Stimulated activated naive CD8-positive, alpha-beta T cell treated with anti-CD3 and anti-CD28 coated beads, Interleukin-15, amount 100 ng/mL, for 72 hours (primary cell): ENCODE measurements at regions not wholly inside any gene's neighbourhood (a gene's known extent, or its start where the extent isn't known, plus 50 kb on each side); places are given as distances from the start of the nearest gene placed in this dataset.

Source experiments
- ATAC-seq: fragments of 150-1000 bp; cut with Tn5 transposase; 2 replicates; pipeline ENCODE4 v1.10.0; 2021; ENCODE audit warnings: mild to moderate bottlenecking, moderate library complexity
- DNase-seq, 2 donors: peaks; one replicate each; pipeline ENCODE4 v3.0.0; 2021 to 2022
- H3K27ac Mint-ChIP-seq, 2 donors: one replicate each; pipeline ENCODE4 v1.8.0; 2022; ENCODE audit warnings: mild to moderate bottlenecking in 2 of 2, mixed read lengths in 2 of 2, moderate library complexity in 2 of 2
- H3K27me3 Mint-ChIP-seq: one replicate; pipeline ENCODE4 v1.8.0; 2022; ENCODE audit warnings: mixed read lengths
- H3K4me1 Mint-ChIP-seq: one replicate; pipeline ENCODE4 v1.8.0; 2022; ENCODE audit warnings: mild to moderate bottlenecking, mixed read lengths
- H3K4me3 Mint-ChIP-seq, 2 donors: one replicate each; pipeline ENCODE4 v1.8.0; 2022; ENCODE audit warnings: mild to moderate bottlenecking in 2 of 2, mixed read lengths in 2 of 2, moderate library complexity in 1 of 2
- H3K9me3 Mint-ChIP-seq, 2 donors: one replicate each; pipeline ENCODE4 v1.8.0; 2022; ENCODE audit warnings: mixed read lengths in 2 of 2

DNA sequence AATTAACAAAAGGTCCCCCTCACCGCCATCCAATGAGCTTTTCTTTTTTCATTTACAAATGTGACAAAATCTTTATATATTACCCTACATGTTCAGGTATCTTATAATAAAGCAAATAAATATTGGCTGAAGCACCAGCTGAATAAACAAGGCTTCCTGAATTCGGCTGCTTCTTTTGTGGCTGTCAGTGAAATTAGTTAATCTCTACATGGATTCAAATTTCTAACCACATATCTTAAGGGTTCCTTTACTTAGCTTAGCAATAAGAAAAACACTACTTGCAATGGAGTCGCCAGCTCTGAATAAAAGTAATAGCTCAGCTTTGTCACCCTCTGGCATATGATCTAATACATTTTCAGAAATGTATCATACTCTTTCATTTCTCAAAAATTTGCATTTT lies 104.3 kb downstream of the CCNA1 start:
- ATAC-seq, result no peak
- H3K4me3 Mint-ChIP-seq, result no peak overlapping the region
- H3K27ac Mint-ChIP-seq, result no peak overlapping the region
- peaks cover 6 to 17% of the 10 kb centered on the region in 2 donors for H3K9me3 Mint-ChIP-seq
- no peak for DNase-seq
- H3K4me1 Mint-ChIP-seq, result no peaks in the 10 kb centered on the region
- H3K27me3 Mint-ChIP-seq, result peaks cover 19% of the 10 kb centered on the region

DNA sequence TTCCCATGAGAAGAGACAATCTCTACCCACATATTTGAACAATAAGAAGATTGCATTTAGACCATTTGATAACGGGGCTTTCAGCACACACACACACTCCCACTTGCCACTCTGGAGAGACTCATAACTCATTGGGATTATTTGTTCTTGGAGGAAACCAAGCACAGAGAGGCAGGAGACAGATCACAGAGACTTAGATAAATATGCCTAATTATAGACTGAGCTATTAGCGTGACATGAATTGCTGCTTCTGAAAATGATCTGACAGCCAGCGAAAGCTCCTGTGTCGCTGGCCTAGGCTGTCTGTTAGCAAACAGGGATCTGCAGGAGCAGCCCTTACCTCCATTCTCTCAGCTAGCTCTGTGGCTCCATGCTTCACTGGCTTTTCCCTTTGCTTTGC lies 111.4 kb downstream of the CCNA1 start:
- ATAC-seq (no peak), DNase-seq (no peak)
- H3K4me1 Mint-ChIP-seq, result no peaks in the 10 kb centered on the region
- no peak overlapping the region for H3K27ac Mint-ChIP-seq
- H3K27me3 Mint-ChIP-seq, result peaks cover 28% of the 10 kb centered on the region
- no peak overlapping the region for H3K4me3 Mint-ChIP-seq
- H3K9me3 Mint-ChIP-seq, result peaks cover 3 to 13% of the 10 kb centered on the region in 2 donors

DNA sequence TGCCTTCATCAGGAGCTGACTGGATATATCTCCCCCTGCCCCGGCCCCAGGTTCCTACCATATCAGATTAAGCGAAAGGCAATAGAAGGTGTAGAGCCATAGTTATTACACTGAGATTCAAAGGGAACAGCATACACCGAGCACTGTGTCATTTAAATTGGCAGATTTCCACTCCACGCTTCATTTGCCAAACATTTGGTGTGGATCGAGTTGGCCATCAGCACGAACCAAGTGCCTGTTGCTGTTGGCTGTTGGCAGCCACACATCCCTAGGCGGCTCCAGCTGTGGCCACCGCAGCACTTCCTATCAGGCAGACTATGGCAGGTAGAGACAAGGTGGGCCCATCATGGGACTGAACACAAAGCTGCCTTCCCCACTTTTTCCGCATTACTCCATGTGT lies 115.8 kb downstream of the CCNA1 start:
- no peaks in the 10 kb centered on the region for H3K4me1 Mint-ChIP-seq
- peaks cover 25% of the 10 kb centered on the region for H3K27me3 Mint-ChIP-seq
- ATAC-seq (no peak), DNase-seq (no peak)
- H3K27ac Mint-ChIP-seq, result no peak overlapping the region
- H3K9me3 Mint-ChIP-seq, result no peaks in the 10 kb centered on the region
- no peak overlapping the region for H3K4me3 Mint-ChIP-seq

DNA sequence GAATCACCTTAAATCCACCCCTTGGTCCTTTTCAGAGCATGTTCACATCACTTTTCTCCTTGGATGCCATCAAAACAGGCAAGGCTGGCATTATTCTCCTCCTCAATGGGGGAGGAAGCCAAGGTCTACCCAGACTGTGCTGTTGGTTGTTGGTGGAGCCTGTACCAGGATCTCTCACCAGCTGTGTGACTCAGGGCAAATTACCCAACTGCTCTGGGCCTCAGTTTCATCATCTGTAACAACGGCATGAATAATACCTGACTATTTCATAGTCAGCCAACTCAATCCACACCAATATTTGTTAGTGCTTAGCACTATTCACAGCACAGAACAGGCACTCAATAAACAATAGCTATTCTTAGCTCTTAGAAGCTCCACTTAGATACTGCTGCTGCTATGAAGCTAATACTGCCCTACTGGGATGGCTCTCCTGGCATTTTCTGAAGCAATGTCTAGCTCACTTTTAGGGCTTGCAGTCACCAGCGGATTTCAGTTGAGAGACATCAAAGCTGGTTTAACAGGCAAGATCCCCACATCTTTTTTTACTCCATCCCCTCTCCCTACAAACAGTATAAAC lies 116.9 kb downstream of the CCNA1 start:
- peaks cover 16% of the 10 kb centered on the region for H3K27me3 Mint-ChIP-seq
- no peak overlapping the region for H3K27ac Mint-ChIP-seq
- DNase-seq, result no peak
- no peak overlapping the region for H3K4me3 Mint-ChIP-seq
- ATAC-seq, result no peak
- H3K9me3 Mint-ChIP-seq, result no peaks in the 10 kb centered on the region
- no peaks in the 10 kb centered on the region for H3K4me1 Mint-ChIP-seq

DNA sequence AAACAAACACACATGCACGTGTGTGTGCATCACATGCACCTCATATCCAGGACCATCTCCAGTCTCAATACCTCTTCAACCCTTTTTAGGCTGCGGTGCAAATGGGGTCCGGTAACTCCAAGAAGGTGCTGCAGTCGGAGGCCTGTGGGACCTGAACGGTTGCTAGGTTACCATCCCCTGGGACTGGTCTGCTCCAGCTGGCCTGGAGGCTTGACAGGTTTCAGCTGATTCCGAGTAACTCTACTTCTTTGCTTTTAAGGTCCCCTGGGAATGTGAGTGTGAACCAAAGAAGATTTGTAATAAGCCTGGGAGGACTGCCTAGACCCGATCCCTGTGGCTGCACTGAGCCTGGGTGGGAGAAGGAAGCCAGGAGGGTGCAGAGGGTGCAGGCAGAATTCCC lies 117.5 kb downstream of the CCNA1 start:
- no peak overlapping the region for H3K4me3 Mint-ChIP-seq
- no peak overlapping the region for H3K27ac Mint-ChIP-seq
- no peaks in the 10 kb centered on the region for H3K4me1 Mint-ChIP-seq
- no peaks in the 10 kb centered on the region for H3K9me3 Mint-ChIP-seq
- no peak for ATAC-seq
- no peak for DNase-seq
- peaks cover 11% of the 10 kb centered on the region for H3K27me3 Mint-ChIP-seq

DNA sequence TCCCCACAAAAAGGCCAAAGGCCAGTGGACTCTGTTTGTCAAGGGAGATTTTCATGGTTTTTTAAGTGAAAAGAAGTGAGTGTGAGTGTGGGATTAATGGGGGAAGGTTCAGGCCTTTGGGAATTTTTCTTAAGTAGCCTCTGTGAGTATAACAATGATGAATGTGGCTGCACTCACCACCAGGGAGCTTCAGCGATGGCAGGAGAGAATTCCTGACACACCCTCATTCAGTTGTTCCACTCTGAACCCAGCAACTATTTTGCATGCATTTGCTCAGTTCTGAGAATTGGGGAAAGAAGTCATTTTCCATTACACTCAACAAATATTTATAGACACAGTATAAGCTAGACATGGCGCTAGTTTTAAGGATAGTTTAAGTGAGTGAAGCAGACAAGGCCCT lies 117.9 kb downstream of the CCNA1 start:
- no peak overlapping the region for H3K4me3 Mint-ChIP-seq
- no peak for ATAC-seq

DNA sequence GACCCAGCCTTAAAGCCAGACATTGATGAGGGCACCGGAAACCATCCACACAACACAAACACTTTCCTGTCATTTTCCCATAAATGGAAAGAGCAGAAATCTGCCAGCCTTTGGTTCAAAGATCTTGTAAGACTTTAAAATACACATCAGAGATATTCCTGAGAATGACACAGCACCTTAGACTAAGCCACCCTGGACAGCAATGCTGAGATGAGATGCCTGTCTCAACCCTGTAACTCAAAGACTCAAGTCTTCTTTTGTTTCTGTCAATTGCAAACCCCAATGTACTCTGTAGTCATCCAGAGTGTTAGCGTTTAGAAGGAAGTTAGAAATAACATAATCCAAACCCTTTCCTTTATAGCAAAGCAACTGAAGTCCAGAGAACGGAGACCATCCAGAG lies 119.2 kb downstream of the CCNA1 start:
- no peaks in the 10 kb centered on the region for H3K4me1 Mint-ChIP-seq

More for the DNA sequence above, 117.9 kb downstream of the CCNA1 start:
- Mint-ChIP-seq H3K27ac (no peak overlapping the region), H3K4me1 (no peaks in the 10 kb centered on the region), H3K27me3 (peaks cover 7% of the 10 kb centered on the region), H3K9me3 (no peaks in the 10 kb centered on the region)
- no peak for DNase-seq

DNA sequence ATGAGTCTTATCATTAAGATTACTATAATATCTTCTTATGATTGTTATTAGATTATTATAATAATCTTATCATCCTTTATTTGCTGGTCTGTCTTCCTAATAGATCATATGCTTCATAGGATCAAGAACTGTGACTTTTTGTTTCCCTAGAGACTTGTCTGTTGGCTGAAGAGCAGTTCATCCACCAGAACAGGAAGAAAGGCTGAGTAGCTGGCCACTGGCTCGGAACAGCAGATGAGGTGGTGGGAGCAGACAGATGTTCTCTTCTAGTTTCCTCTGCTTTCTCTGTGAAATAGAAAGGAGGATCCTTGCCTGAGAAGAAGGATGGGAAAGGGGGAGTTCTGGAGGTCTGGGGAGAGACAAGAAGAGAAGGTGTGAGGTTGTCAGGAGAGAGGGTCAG lies 120.0 kb downstream of the CCNA1 start:
- Mint-ChIP-seq H3K4me1 (no peaks in the 10 kb centered on the region), H3K27me3 (no peaks in the 10 kb centered on the region), H3K4me3 (no peak overlapping the region), H3K27ac (no peak overlapping the region), H3K9me3 (no peaks in the 10 kb centered on the region)
- ATAC-seq (no peak), DNase-seq (no peak)

More for the DNA sequence above, 119.2 kb downstream of the CCNA1 start:
- Mint-ChIP-seq H3K9me3 (no peaks in the 10 kb centered on the region), H3K4me3 (no peak overlapping the region), H3K27ac (no peak overlapping the region), H3K27me3 (no peaks in the 10 kb centered on the region)
- ATAC-seq (no peak), DNase-seq (no peak)

DNA sequence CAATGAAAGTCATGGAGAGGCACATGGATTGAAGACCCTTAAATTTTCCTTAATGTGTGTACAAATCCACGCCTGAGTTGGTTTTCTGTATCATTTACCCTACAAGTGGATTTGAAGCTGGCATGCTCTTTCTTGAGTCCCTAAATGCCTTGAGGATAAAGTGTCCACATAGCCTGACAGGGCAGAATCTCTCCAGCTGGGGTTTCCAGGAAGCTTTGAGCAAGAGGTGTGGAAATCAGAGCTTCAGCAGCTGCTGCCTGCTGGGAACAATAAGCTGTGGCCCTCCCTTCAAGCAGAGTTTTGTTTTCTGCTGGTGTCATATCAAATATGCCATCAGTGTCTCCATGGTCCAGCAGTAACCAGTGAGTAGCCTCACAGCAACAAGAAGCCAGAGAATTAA lies 120.3 kb upstream of the SERTM1 start:
- ATAC-seq, result no peak
- Mint-ChIP-seq H3K27ac (no peak overlapping the region), H3K4me1 (no peaks in the 10 kb centered on the region), H3K9me3 (no peaks in the 10 kb centered on the region), H3K4me3 (no peak overlapping the region), H3K27me3 (no peaks in the 10 kb centered on the region)
- DNase-seq, result no peak

DNA sequence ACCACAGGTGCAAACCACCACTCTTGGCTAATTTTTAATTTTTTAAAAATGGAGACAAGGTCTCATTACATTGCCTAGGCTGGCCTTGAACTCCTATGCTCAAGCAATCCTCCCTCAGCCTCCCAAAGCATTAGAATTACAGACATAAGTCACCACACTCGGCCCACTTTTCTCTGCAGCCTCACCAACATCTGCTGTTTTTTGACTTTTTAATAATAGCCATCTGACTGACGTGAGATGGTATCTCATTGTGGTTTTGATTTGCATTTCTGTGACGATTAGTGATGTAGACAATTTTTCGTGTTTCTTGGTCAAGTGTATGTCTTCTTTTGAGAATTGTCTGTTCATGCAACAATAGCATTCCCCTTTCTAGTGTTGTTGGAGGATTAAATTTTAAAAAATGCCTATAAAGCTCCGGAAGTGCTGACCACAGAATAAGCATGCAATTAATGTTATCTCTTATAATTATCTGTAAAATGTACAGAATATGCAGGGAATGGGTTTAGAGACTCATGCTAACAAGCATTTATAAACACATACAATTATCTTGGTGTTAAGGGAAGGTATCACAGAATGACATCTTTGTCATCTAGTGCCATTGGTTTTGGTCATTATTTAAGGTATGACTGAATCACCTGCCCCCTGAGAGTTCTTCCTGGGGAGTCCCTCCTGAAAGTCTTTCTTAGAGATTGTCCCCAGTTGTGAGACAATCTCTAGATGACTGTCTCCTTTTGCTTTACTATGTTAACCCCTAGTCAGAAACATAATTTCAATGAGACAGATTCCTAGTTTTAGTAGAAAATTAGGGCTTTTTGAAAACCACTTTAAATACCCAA lies 118.5 kb upstream of the SERTM1 start:
- Mint-ChIP-seq H3K4me1 (no peaks in the 10 kb centered on the region), H3K27ac (no peak overlapping the region), H3K9me3 (no peaks in the 10 kb centered on the region), H3K27me3 (no peaks in the 10 kb centered on the region), H3K4me3 (no peak overlapping the region)
- ATAC-seq (no peak), DNase-seq (no peak)

DNA sequence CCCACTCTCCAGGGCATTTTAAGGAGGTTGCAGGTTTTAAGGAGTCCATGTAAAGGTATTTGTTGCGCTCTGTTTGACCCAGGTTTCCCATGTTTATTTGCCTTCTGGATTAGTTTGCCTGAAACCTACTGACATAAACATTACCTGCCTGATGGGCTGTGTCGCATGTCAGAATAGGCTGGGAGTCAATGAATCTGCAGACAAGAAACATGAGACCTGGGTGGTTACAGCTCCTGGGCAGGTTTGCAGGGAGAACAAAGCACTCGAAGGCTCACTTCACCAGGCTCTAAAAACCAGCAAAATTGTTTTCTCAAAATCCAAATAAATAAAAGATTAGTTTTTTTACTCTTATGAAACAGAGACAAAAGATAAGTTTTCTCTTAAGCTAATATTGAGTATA lies 114.4 kb upstream of the SERTM1 start:
- DNase-seq (no peak), ATAC-seq (no peak)
- no peak overlapping the region for H3K4me3 Mint-ChIP-seq
- H3K4me1 Mint-ChIP-seq, result no peaks in the 10 kb centered on the region
- H3K27me3 Mint-ChIP-seq, result no peaks in the 10 kb centered on the region
- H3K9me3 Mint-ChIP-seq, result no peaks in the 10 kb centered on the region
- no peak overlapping the region for H3K27ac Mint-ChIP-seq

DNA sequence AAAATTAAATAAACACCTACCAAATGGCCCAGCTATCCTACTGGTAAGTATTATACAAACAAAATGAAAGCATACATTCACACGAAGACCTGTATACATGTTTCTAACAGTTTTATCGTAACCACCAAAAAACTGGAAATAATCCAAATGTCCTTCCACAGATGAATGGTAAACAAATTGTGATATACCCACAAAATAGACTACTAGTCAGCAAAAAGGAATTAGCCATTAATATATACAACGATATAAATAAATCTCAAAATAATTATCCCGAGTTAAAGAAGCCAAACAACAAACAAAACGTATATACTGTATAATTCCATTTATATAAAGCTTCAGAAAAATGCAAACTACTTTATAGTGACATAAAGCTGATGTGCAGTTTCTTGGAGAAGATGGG lies 106.3 kb upstream of the SERTM1 start:
- no peaks in the 10 kb centered on the region for H3K9me3 Mint-ChIP-seq
- no peaks in the 10 kb centered on the region for H3K27me3 Mint-ChIP-seq
- no peak for ATAC-seq
- no peak for DNase-seq
- H3K4me3 Mint-ChIP-seq, result no peak overlapping the region
- H3K4me1 Mint-ChIP-seq, result no peaks in the 10 kb centered on the region
- no peak overlapping the region for H3K27ac Mint-ChIP-seq

DNA sequence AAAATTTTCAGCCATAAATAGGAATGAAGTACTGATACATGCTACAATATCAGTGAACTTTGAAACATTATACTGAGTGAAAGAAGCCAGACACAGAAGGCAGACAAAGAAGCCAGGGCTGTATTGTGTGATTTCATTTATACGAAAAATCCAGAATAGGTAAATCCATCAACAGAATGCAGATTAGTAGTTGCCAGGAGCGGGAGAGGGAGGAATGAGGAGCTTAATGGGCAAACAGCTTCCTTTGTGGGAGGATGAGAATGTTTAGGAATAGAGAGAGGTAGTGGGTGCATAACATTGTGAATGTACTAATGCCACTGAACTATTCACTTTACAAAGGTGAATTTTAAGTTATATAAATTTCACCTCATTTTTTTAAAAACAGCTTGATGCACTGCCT lies 103.3 kb upstream of the SERTM1 start:
- ATAC-seq, result no peak
- no peaks in the 10 kb centered on the region for H3K27me3 Mint-ChIP-seq
- no peak overlapping the region for H3K27ac Mint-ChIP-seq
- no peak overlapping the region for H3K4me3 Mint-ChIP-seq
- no peaks in the 10 kb centered on the region for H3K4me1 Mint-ChIP-seq
- no peaks in the 10 kb centered on the region for H3K9me3 Mint-ChIP-seq
- no peak for DNase-seq

DNA sequence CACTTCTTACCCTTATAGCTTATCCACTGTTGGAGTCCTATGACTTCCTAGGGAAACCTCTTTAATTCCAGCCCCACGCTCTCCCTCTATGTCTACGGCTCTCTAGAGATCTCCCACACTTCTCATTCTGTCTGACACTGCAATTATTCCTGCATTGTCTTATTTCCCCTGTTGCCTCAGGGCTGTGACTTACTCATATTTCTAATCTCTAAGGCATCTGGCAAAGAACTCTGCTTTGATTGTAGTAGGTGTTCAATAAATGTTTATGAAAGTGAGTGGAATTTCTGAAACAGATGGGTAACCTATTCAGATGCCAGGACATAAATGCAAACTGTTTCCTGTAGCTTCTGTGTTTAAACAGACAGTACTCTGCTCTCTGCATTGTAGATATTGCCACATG lies 102.4 kb upstream of the SERTM1 start:
- Mint-ChIP-seq H3K27ac (no peak overlapping the region), H3K4me1 (no peaks in the 10 kb centered on the region), H3K9me3 (no peaks in the 10 kb centered on the region)

DNA sequence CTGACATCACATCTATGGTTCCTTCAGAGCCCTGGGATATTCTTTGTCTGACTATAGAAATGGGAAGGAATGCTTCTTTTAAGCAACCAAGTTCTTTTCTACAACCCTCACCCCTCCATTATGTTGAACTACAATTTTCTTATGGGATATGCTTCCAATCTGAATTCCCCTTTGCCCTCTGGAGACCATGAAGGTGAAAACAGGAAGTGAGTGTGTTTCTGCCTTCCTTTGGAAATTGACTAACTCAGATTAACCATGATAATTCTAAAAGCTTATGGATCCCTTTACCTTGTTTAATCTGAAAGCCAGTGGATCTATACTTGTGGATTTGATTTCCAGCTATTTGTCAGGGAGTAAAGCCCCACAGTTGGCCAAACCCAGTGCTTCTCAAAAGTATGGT lies 90.8 kb upstream of the SERTM1 start:
- Mint-ChIP-seq H3K9me3 (peaks cover 0 to 6% of the 10 kb centered on the region in 2 donors), H3K4me1 (no peaks in the 10 kb centered on the region), H3K27ac (peak overlapping the region in 1 of 2 donors; percentile 66), H3K4me3 (no peak overlapping the region), H3K27me3 (peaks cover 13% of the 10 kb centered on the region)
- ATAC-seq (no peak), DNase-seq (no peak)

More for the DNA sequence above, 102.4 kb upstream of the SERTM1 start:
- no peak for DNase-seq
- no peak for ATAC-seq
- Mint-ChIP-seq H3K4me3 (no peak overlapping the region), H3K27me3 (no peaks in the 10 kb centered on the region)

DNA sequence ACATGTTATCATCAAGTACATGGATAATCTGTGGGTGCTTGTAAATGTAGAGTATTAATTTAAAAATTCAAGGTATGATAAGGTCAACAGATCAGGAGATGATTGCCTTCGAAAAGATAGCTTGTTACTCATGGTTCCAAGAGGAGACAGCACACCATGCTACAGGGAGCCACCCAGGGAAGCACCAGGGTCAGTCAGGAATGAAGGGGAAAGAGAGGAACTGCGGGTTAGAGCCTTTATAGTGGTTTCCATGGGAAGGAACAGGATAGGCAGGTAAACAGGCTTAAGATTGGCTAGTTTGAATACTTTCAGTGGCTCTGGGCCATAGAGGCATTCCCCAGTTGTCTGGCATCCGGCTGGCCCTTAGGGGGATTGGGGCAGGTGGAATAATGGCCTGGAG lies 74.2 kb upstream of the SERTM1 start:
- Mint-ChIP-seq H3K9me3 (peaks cover 7 to 8% of the 10 kb centered on the region in 2 donors), H3K27me3 (no peaks in the 10 kb centered on the region), H3K4me3 (no peak overlapping the region), H3K4me1 (no peaks in the 10 kb centered on the region), H3K27ac (no peak overlapping the region)
- DNase-seq (no peak), ATAC-seq (no peak)

DNA sequence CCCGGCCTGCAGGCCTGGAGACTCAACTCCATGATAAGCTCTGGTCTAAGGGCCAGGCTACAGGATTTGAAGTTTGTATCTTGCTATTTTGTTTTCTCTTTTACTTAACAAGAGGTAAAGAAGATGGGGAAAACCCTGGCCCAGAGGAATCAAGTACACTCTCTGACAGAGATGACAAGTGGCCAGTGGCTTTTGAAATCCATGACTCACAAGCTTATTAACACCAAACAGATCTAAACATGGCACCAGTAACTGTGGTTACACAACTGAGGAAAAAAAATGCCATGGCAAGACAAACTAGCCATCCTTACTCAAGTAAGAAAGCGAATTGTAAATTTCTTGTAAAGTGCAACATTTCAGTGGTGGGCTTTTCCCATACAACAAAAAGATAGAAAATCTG lies 72.6 kb upstream of the SERTM1 start:
- Mint-ChIP-seq H3K27ac (no peak overlapping the region), H3K4me1 (no peaks in the 10 kb centered on the region), H3K27me3 (no peaks in the 10 kb centered on the region), H3K9me3 (peaks cover 7 to 8% of the 10 kb centered on the region in 2 donors), H3K4me3 (no peak overlapping the region)
- no peak for ATAC-seq
- DNase-seq, result no peak
